HepG2 (cell line): ENCODE measurements at regions not wholly inside any gene's neighbourhood (a gene's known extent, or its start where the extent isn't known, plus 50 kb on each side); places are given as distances from the start of the nearest gene placed in this dataset.

Source experiments
- ATAC-seq: fragments of 200-7000 bp; cut with Tn5 transposase; 3 replicates; pipeline ENCODE4 v1.9.1; 2020; ENCODE audit warnings: mild to moderate bottlenecking, moderate library complexity
- BruUV-seq: library from RNA; stranded (reverse); fragments of 400-500 nt; replicated peaks from 2 replicates; lab custom pipeline; 2021; lab: Mats Ljungman, UMichigan
- CTCF ChIA-PET: fragments of 300-600 bp; formaldehyde crosslinking; extraction: SDS; loops from one replicate; lab custom pipeline; 2021; ENCODE audit warnings: low total read pairs, inconsistent platforms, low intra/inter-chr PET ratio; lab: Yijun Ruan, JAX
- POLR2A ChIA-PET: fragments of 350-600 bp; sonication (Branson Sonifier 250); formaldehyde crosslinking; loops from one replicate; lab custom pipeline; 2020; ENCODE audit warnings: antibody characterized with exemption, inconsistent platforms; lab: Yijun Ruan, JAX
- DNase-seq: peaks from one replicate; pipeline ENCODE4 v3.0.0-alpha.2; 2015; ENCODE audit warnings: low spot score
- FAIRE-seq: peaks from 3 replicates; lab custom pipeline; 2011; peaks lifted over from hg19 to GRCh38; lab: Jason Lieb, UNC
- H2AFZ ChIP-seq: one replicate; pipeline ENCODE4 v1.6.1; 2011; ENCODE audit warnings: low read length, inconsistent platforms
- H3K27ac ChIP-seq: fragments of 300-600 bp; 3 replicates; pipeline ENCODE4 v1.8.0; 2011; ENCODE audit warnings: mixed run types, mild to moderate bottlenecking, mixed read lengths, low read length, inconsistent platforms; ENCODE audit not compliant: insufficient read depth; ENCODE audit errors: extremely low read length
- H3K27me3 ChIP-seq, 2 experiments: fragments of 200-600 bp in 1 of 2; 2 replicates in 1 of 2; 3 replicates in 1 of 2; pipeline versions ENCODE4 v1.6.0 to v1.8.0; 2011; ENCODE audit warnings: low read length in 2 of 2, mild to moderate bottlenecking in 2 of 2, moderate library complexity in 2 of 2, inconsistent platforms in 1 of 2; ENCODE audit not compliant: insufficient read depth in 2 of 2, control insufficient read depth in 1 of 2
- H3K36me3 ChIP-seq, 2 experiments: fragments of 200-600 bp in 1 of 2; replicated peaks in 1 of 2; 2 replicates in 1 of 2; 3 replicates in 1 of 2; pipeline versions ENCODE4 v1.5.1 to v1.8.0; 2011; ENCODE audit warnings: low read length in 2 of 2, inconsistent platforms in 1 of 2; ENCODE audit not compliant: insufficient read depth in 2 of 2, control insufficient read depth in 1 of 2
- H3K4me1 ChIP-seq: 2 replicates; pipeline ENCODE4 v1.5.1; 2012; ENCODE audit warnings: low read length, inconsistent platforms; ENCODE audit not compliant: insufficient read depth
- H3K4me2 ChIP-seq: 2 replicates; pipeline ENCODE4 v1.6.0; 2011; ENCODE audit warnings: low read depth, low read length, inconsistent platforms
- H3K4me3 ChIP-seq, 3 experiments: fragments of 200-600 bp in 1 of 3; sonication (generic), shearing (Covaris generic) in 1 of 3; replicated peaks in 1 of 3; 2 replicates each; pipeline ENCODE4 v1.5.1; 2011 to 2016; ENCODE audit warnings: low read length in 3 of 3, inconsistent platforms in 2 of 3, low read depth in 2 of 3, mild to moderate bottlenecking in 2 of 3, control low read depth in 1 of 3, mixed read lengths in 1 of 3; ENCODE audit not compliant: insufficient read depth in 1 of 3
- H3K79me2 ChIP-seq: one replicate; pipeline ENCODE4 v1.6.1; 2011; ENCODE audit warnings: low read length, inconsistent platforms; ENCODE audit not compliant: insufficient read depth
- H3K9ac ChIP-seq: 2 replicates; pipeline ENCODE4 v1.6.0; 2011; ENCODE audit warnings: mild to moderate bottlenecking, low read depth, low read length, inconsistent platforms; ENCODE audit not compliant: insufficient read depth
- H3K9me3 ChIP-seq: 2 replicates; pipeline ENCODE4 v1.5.1; 2012; ENCODE audit warnings: mild to moderate bottlenecking, low read length
- H4K20me1 ChIP-seq: 2 replicates; pipeline ENCODE4 v1.6.0; 2011; ENCODE audit warnings: inconsistent platforms, mild to moderate bottlenecking, low read length, moderate library complexity; ENCODE audit not compliant: insufficient read depth
- FOXM1 ChIP-seq: sonication (generic); formaldehyde crosslinking; IDR thresholded peaks from 2 replicates; pipeline ENCODE4 v1.5.0; 2020; ENCODE audit warnings: missing genetic modification reagents
- GFI1 ChIP-seq: sonication (generic); formaldehyde crosslinking; IDR thresholded peaks from 2 replicates; pipeline ENCODE4 v1.5.0; 2020; ENCODE audit warnings: missing genetic modification reagents, mild to moderate bottlenecking, borderline replicate concordance
- RAD21 ChIP-seq: fragments of 450-650 bp; formaldehyde crosslinking; IDR thresholded peaks from 2 replicates; pipeline ENCODE4 v1.5.0; 2020; ENCODE audit warnings: mild to moderate bottlenecking
- RBAK ChIP-seq: sonication (generic); formaldehyde crosslinking; IDR thresholded peaks from 2 replicates; pipeline ENCODE4 v1.5.1; 2020; ENCODE audit warnings: mild to moderate bottlenecking, missing genetic modification reagents
- SIX4 ChIP-seq: sonication (generic); formaldehyde crosslinking; IDR thresholded peaks from 2 replicates; pipeline ENCODE4 v1.4.0; 2020; ENCODE audit warnings: missing genetic modification reagents
- SMC3 ChIP-seq: IDR thresholded peaks from 2 replicates; pipeline ENCODE4 v1.6.1; 2011; ENCODE audit warnings: low read length, improper control_type of control experiment
- ZNF431 ChIP-seq: sonication (generic); formaldehyde crosslinking; IDR thresholded peaks from 2 replicates; pipeline ENCODE4 v1.9.0; 2022; ENCODE audit warnings: missing genetic modification reagents, low read depth, mild to moderate bottlenecking, borderline replicate concordance
- ZNF629 ChIP-seq: sonication (generic); formaldehyde crosslinking; conservative IDR thresholded peaks from 2 replicates; pipeline ENCODE4 v1.5.0; 2020; ENCODE audit warnings: missing genetic modification reagents
- WGBS: methylation state at CpG from one replicate; pipeline ENCODE4 v1.1.6; 2017; ENCODE audit warnings: low lambda C conversion rate; 5-methylcytosine and 5-hydroxymethylcytosine counted together
- in situ Hi-C: cut with HindIII; loops from 2 replicates; pipeline ENCODE4 v1.10.0; 2017; ENCODE audit warnings: low pct_unique_long_range_greater_than_20kb; ENCODE audit not compliant: extremely low pct_ligation_motif_present
- intact Hi-C: fragments of 100-400 bp; cut with micrococcal nuclease; formaldehyde crosslinking; loops from one replicate; pipeline ENCODE4 v1.10.0; 2022; ENCODE audit not compliant: unreplicated experiment
- TF ChIP-seq, protein P1 (sequence below): sonication (generic); formaldehyde crosslinking; IDR thresholded peaks from 2 replicates; pipeline ENCODE4 v1.5.0; 2020; ENCODE audit warnings: mild to moderate bottlenecking, missing genetic modification reagents, moderate library complexity
- TF ChIP-seq, protein P2 (sequence below): sonication (generic); formaldehyde crosslinking; IDR thresholded peaks from 2 replicates; pipeline ENCODE4 v1.8.1; 2022; ENCODE audit warnings: mild to moderate bottlenecking, missing genetic modification reagents

DNA sequence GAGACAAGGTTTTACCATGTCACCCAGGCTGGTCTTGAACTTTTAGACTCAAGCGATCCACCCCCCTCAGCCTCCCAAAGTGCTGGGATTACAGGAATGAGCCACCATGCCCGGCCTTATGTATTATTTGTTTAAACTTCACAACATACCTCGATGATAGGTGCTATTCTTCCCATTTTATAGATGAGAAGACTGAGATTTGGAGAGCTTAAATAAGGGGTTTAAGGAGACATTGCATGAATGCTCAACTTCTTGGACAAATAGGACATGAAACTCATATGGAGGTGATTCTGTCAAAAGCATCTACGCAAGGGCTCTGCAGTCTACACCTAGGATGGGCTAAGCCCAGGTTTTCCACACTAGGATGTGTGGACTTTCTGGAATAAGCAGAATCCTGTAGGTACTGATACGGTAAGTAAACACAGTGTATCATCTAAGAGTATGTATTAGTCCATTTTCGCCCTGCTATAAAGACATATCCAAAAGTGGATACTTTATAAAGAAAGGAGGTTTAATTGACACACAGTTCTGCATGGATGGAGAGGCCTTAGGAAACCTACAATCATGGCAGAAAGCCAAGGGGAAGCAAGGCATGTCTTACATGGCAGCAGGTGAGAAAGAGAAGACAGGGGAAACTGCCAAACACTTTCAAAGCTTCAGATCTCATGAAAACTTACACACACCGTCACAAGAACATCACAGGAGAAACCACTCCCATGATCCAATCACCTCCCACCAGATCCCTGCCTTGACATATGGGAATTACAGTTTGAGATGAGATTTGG, 62.8 kb upstream of the CAPRIN1 start:
- H2AFZ ChIP-seq = no peak overlapping the region
- DNase-seq (no peak), ATAC-seq (no peak), FAIRE-seq (no peak)
- TF ChIP-seq ZNF629 (CRISPR knock-in tag) (peak; percentile 68), ZNF431 (CRISPR knock-in tag) (peak; percentile 74; the same call in 1 of the 2 replicates), SIX4 (CRISPR knock-in tag) (no peak), GFI1 (CRISPR knock-in tag) (no peak), RBAK (CRISPR knock-in tag) (no peak)
- intact Hi-C loops = loop anchor here (1.0 kb wide), 2 partner anchors 131 to 153 kb away; no protein-coding TSS in a partner anchor
- no peak overlapping the region for H3K9ac ChIP-seq
- H3K27me3 ChIP-seq = no peaks in the 10 kb centered on the region
- no peaks in the 10 kb centered on the region for H3K9me3 ChIP-seq
- ChIA-PET POLR2A (interaction anchor here (0.6 kb wide), 1 partner anchor 71 kb away, joined by 4 read pairs; no protein-coding TSS in a partner anchor), CTCF (interaction anchor here (1.3 to 1.5 kb wide), 2 partner anchors 131 to 154 kb away, joined by 3 read pairs; no protein-coding TSS in a partner anchor)
- H3K4me1 ChIP-seq = no peaks in the 10 kb centered on the region
- no TSS peak for BruUV-seq
- 30% methylated on average over 7 of the region's 7 CpGs for WGBS
- no peak overlapping the region for H3K4me3 ChIP-seq
- in situ Hi-C loops = loop anchor here (25.0 kb wide), 1 partner anchor 499 kb away; no protein-coding TSS in a partner anchor
- H4K20me1 ChIP-seq = no peaks in the 10 kb centered on the region
- no peaks in the 10 kb centered on the region for H3K79me2 ChIP-seq
- H3K36me3 ChIP-seq = no peaks in the 10 kb centered on the region
- no peak overlapping the region for H3K27ac ChIP-seq
- no peak overlapping the region for H3K4me2 ChIP-seq

DNA sequence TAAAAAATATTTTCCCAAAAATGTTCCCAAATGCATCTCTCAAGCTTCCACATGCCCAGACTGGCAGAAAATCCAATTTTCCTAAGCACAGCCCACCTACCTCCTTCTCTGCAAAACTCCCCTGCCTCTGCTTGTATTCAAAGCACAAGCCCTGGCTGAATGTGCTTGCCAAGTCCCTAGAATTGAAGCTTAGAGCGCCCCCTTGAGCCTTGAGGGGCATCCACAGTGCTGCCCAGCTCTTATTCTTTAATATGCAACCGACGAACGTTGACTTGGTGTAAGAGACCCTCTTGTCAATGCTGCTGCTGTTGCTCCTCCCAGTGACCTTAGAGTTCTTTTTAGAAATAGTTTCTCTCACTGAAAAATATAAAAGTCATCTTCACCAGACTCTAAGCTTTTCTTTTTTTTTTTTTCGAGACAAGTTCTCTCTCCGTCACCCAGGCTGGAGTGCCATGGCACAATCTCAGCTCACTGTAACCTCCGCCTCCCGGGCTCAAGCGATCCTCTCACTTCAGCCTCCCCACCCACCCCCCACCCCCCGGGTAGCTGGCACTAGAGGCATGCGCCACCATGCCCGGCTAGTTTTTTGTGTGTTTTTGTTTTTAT, 63.5 kb upstream of the CAPRIN1 start:
- no TSS peak for BruUV-seq
- Histone ChIP-seq H4K20me1 (no peaks in the 10 kb centered on the region), H3K27ac (no peak overlapping the region), H3K9ac (no peak overlapping the region), H3K36me3 (no peaks in the 10 kb centered on the region), H3K9me3 (no peaks in the 10 kb centered on the region), H3K27me3 (no peaks in the 10 kb centered on the region), H3K4me2 (no peak overlapping the region), H3K79me2 (no peaks in the 10 kb centered on the region), H3K4me3 (no peak overlapping the region), H2AFZ (no peak overlapping the region), H3K4me1 (no peaks in the 10 kb centered on the region)
- in situ Hi-C loops (loop anchor here (25.0 kb wide), 1 partner anchor 499 kb away; no protein-coding TSS in a partner anchor), intact Hi-C loops (loop anchor here (1.0 kb wide), 2 partner anchors 131 to 153 kb away; no protein-coding TSS in a partner anchor)
- ChIA-PET CTCF (interaction anchor here (0.9 to 1.5 kb wide), 3 partner anchors 130 to 153 kb away, joined by 3 to 5 read pairs (median 3); no protein-coding TSS in a partner anchor), POLR2A (interaction anchor here (0.6 kb wide), 1 partner anchor 72 kb away, joined by 4 read pairs; no protein-coding TSS in a partner anchor)
- FAIRE-seq (no peak), DNase-seq (peak; percentile 72), ATAC-seq (peak; percentile 94)
- 36% methylated on average over 11 of the region's 12 CpGs for WGBS
- TF ChIP-seq RAD21 (peak; percentile 31; the same call in 1 of the 2 replicates), FOXM1 (CRISPR knock-in tag) (no peak), SMC3 (peak; percentile 46; the same call in 1 of the 2 replicates)
- TF ChIP-seq, protein P1, sequence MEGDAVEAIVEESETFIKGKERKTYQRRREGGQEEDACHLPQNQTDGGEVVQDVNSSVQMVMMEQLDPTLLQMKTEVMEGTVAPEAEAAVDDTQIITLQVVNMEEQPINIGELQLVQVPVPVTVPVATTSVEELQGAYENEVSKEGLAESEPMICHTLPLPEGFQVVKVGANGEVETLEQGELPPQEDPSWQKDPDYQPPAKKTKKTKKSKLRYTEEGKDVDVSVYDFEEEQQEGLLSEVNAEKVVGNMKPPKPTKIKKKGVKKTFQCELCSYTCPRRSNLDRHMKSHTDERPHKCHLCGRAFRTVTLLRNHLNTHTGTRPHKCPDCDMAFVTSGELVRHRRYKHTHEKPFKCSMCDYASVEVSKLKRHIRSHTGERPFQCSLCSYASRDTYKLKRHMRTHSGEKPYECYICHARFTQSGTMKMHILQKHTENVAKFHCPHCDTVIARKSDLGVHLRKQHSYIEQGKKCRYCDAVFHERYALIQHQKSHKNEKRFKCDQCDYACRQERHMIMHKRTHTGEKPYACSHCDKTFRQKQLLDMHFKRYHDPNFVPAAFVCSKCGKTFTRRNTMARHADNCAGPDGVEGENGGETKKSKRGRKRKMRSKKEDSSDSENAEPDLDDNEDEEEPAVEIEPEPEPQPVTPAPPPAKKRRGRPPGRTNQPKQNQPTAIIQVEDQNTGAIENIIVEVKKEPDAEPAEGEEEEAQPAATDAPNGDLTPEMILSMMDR (CRISPR knock-in tag) = peak; percentile 68
- TF ChIP-seq, protein P2, sequence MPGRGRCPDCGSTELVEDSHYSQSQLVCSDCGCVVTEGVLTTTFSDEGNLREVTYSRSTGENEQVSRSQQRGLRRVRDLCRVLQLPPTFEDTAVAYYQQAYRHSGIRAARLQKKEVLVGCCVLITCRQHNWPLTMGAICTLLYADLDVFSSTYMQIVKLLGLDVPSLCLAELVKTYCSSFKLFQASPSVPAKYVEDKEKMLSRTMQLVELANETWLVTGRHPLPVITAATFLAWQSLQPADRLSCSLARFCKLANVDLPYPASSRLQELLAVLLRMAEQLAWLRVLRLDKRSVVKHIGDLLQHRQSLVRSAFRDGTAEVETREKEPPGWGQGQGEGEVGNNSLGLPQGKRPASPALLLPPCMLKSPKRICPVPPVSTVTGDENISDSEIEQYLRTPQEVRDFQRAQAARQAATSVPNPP (CRISPR knock-in tag) = no peak
